ENCODE measurements at regions not wholly inside any gene's neighbourhood (a gene's known extent, or its start where the extent isn't known, plus 50 kb on each side); places are given as distances from the start of the nearest gene placed in this dataset.

- Histone ChIP-seq H3K36me3 (replicated peaks; ENCODE audit: low read depth, low read length) (no peaks in the 10 kb centered on the region), H3K4me2 (ENCODE audit: low read length) (no peak overlapping the region), H4K20me1 (ENCODE audit: insufficient read depth, low read length) (no peaks in the 10 kb centered on the region), H3K9ac (ENCODE audit: low read length) (no peak overlapping the region), H3K79me2 (ENCODE audit: low read length) (no peaks in the 10 kb centered on the region), H3K9me3 (ENCODE audit: insufficient read depth, low read length) (no peaks in the 10 kb centered on the region), H3K4me1 (ENCODE audit: low read length) (no peaks in the 10 kb centered on the region), H3K4me3 (ENCODE audit: low read length) (no peak overlapping the region), H3K27ac (ENCODE audit: low read length) (no peak overlapping the region), H2AFZ (ENCODE audit: low read depth, low read length) (no peak overlapping the region), H3K27me3 (ENCODE audit: low read depth, low read length) (no peaks in the 10 kb centered on the region)
- TF ChIP-seq EZH2phosphoT487 (IDR thresholded peaks at IDR 0.05; ENCODE audit: low read depth), result no peak
- TF ChIP-seq, protein P1, sequence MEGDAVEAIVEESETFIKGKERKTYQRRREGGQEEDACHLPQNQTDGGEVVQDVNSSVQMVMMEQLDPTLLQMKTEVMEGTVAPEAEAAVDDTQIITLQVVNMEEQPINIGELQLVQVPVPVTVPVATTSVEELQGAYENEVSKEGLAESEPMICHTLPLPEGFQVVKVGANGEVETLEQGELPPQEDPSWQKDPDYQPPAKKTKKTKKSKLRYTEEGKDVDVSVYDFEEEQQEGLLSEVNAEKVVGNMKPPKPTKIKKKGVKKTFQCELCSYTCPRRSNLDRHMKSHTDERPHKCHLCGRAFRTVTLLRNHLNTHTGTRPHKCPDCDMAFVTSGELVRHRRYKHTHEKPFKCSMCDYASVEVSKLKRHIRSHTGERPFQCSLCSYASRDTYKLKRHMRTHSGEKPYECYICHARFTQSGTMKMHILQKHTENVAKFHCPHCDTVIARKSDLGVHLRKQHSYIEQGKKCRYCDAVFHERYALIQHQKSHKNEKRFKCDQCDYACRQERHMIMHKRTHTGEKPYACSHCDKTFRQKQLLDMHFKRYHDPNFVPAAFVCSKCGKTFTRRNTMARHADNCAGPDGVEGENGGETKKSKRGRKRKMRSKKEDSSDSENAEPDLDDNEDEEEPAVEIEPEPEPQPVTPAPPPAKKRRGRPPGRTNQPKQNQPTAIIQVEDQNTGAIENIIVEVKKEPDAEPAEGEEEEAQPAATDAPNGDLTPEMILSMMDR (IDR thresholded peaks at IDR 0.05; ENCODE audit: low read depth, low read length), result no peak
These were observed 213.1 kb downstream of the SEC14L1 start for GRCh38 chr17:77353684-77354419.

- TF ChIP-seq, protein P1 (IDR thresholded peaks at IDR 0.05; ENCODE audit: low read depth, low read length), result no peak
- no peak for TF ChIP-seq EZH2phosphoT487 (IDR thresholded peaks at IDR 0.05; ENCODE audit: low read depth)
- Histone ChIP-seq H3K9ac (ENCODE audit: low read length) (no peak overlapping the region), H3K4me2 (ENCODE audit: low read length) (no peak overlapping the region), H3K36me3 (replicated peaks; ENCODE audit: low read depth, low read length) (no peaks in the 10 kb centered on the region), H3K4me1 (ENCODE audit: low read length) (no peaks in the 10 kb centered on the region), H2AFZ (ENCODE audit: low read depth, low read length) (no peak overlapping the region), H3K27me3 (ENCODE audit: low read depth, low read length) (no peaks in the 10 kb centered on the region), H3K79me2 (ENCODE audit: low read length) (no peaks in the 10 kb centered on the region), H3K27ac (ENCODE audit: low read length) (no peak overlapping the region), H4K20me1 (ENCODE audit: insufficient read depth, low read length) (no peaks in the 10 kb centered on the region), H3K9me3 (ENCODE audit: insufficient read depth, low read length) (no peaks in the 10 kb centered on the region), H3K4me3 (ENCODE audit: low read length) (no peak overlapping the region)
These were observed 213.6 kb downstream of the SEC14L1 start for GRCh38 chr17:77354420-77354669.

- Histone ChIP-seq H3K27me3 (ENCODE audit: low read depth, low read length) (no peaks in the 10 kb centered on the region), H3K4me3 (ENCODE audit: low read length) (no peak overlapping the region), H3K79me2 (ENCODE audit: low read length) (no peaks in the 10 kb centered on the region), H3K4me2 (ENCODE audit: low read length) (no peak overlapping the region), H3K9ac (ENCODE audit: low read length) (no peak overlapping the region), H3K27ac (ENCODE audit: low read length) (no peak overlapping the region), H3K36me3 (replicated peaks; ENCODE audit: low read depth, low read length) (no peaks in the 10 kb centered on the region), H4K20me1 (ENCODE audit: insufficient read depth, low read length) (no peaks in the 10 kb centered on the region), H3K4me1 (ENCODE audit: low read length) (no peaks in the 10 kb centered on the region), H2AFZ (ENCODE audit: low read depth, low read length) (no peak overlapping the region), H3K9me3 (ENCODE audit: insufficient read depth, low read length) (no peaks in the 10 kb centered on the region)
- no peak for TF ChIP-seq EZH2phosphoT487 (IDR thresholded peaks at IDR 0.05; ENCODE audit: low read depth)
- TF ChIP-seq, protein P1 (IDR thresholded peaks at IDR 0.05; ENCODE audit: low read depth, low read length), result no peak
These were observed 214.1 kb downstream of the SEC14L1 start for GRCh38 chr17:77354670-77355455.

DNA sequence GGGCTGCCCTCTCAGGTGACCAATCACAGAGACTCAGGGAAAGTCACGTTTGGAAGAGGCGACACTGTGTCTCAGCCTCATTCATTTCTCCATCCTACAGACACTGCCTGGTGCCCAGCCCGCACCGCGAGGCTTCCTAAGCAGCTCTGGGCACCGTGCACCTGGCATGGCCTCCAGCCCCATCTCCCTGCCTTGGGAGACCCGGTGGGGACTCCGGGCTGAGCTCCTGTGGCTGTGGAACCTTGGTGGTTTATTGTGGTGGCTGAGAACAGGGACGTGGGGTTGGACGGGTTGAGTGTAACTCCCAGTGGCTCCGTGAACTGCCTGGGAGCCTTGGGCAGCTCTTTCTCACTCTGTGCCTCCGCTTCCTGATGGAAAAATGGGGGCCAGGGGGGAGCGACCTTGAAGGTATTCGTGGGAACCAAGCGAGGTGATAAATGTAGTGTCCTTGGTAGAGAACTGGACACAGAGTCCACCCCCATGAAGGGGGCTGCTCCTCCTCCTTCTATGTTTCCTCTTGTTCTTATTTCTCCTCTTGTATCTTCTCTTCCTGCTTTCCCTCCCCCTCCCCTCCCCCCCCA is 215.4 kb downstream of the SEC14L1 start:
- Histone ChIP-seq H3K4me1 (ENCODE audit: low read length) (no peaks in the 10 kb centered on the region), H3K36me3 (replicated peaks; ENCODE audit: low read depth, low read length) (no peaks in the 10 kb centered on the region), H3K27me3 (ENCODE audit: low read depth, low read length) (no peaks in the 10 kb centered on the region), H3K4me2 (ENCODE audit: low read length) (no peak overlapping the region), H4K20me1 (ENCODE audit: insufficient read depth, low read length) (no peaks in the 10 kb centered on the region), H2AFZ (ENCODE audit: low read depth, low read length) (no peak overlapping the region), H3K9me3 (ENCODE audit: insufficient read depth, low read length) (no peaks in the 10 kb centered on the region), H3K27ac (ENCODE audit: low read length) (no peak overlapping the region), H3K9ac (ENCODE audit: low read length) (no peak overlapping the region), H3K4me3 (ENCODE audit: low read length) (no peak overlapping the region), H3K79me2 (ENCODE audit: low read length) (no peaks in the 10 kb centered on the region)
- TF ChIP-seq, protein P1 (IDR thresholded peaks at IDR 0.05; ENCODE audit: low read depth, low read length), result no peak
- no peak for TF ChIP-seq EZH2phosphoT487 (IDR thresholded peaks at IDR 0.05; ENCODE audit: low read depth)

Measured in OCI-LY3 (cell line).